PC-9 (cell line): ENCODE measurements at regions not wholly inside any gene's neighbourhood (a gene's known extent, or its start where the extent isn't known, plus 50 kb on each side); places are given as distances from the start of the nearest gene placed in this dataset.
A peak's percentile ranks its signal among the peaks of the same experiment; 100 is the strongest.

Experiments used
- BruUV-seq: library from RNA; stranded (reverse); fragments of 400-500 nt; replicated peaks from 2 replicates; lab custom pipeline; 2021; lab: Mats Ljungman, UMichigan
- CTCF ChIA-PET: fragments of 300-600 bp; sonication (Branson Sonifier 250); formaldehyde crosslinking; loops from one replicate; lab custom pipeline; 2022; ENCODE audit warnings: antibody characterized with exemption; lab: Charles Lee
- POLR2A ChIA-PET: fragments of 300-600 bp; sonication (Branson Sonifier 250); formaldehyde crosslinking; loops from one replicate; lab custom pipeline; 2022; ENCODE audit warnings: antibody characterized with exemption; ENCODE audit not compliant: unreplicated experiment; lab: Charles Lee
- DNase-seq, 2 experiments: peaks; one replicate each; pipeline versions ENCODE4 v3.0.0 to v3.0.0-alpha.2; 2015 to 2022; ENCODE audit warnings: mixed read lengths in 1 of 2
- H2AFZ ChIP-seq: fragments of 200-600 bp; sonication (generic); 2 replicates; pipeline ENCODE4 v1.8.1; 2017; ENCODE audit warnings: antibody characterized with exemption
- H3F3A ChIP-seq: fragments of 200-600 bp; sonication (generic); 2 replicates; pipeline ENCODE4 v1.8.1; 2017; ENCODE audit warnings: antibody characterized with exemption, mild to moderate bottlenecking, low read depth; ENCODE audit not compliant: insufficient read depth
- H3K27ac ChIP-seq: fragments of 200-600 bp; sonication (generic); 2 replicates; pipeline ENCODE4 v1.6.1; 2016; ENCODE audit warnings: mixed run types
- H3K27me3 ChIP-seq: fragments of 200-600 bp; sonication (generic); 2 replicates; pipeline ENCODE4 v1.6.1; 2016; ENCODE audit warnings: low read depth, mixed run types; ENCODE audit not compliant: insufficient read depth
- H3K36me3 ChIP-seq: fragments of 200-600 bp; sonication (generic); 2 replicates; pipeline ENCODE4 v1.6.1; 2016; ENCODE audit warnings: low read depth, mixed run types
- H3K4me1 ChIP-seq: fragments of 200-600 bp; sonication (generic); replicated peaks from 2 replicates; pipeline ENCODE4 v1.6.1; 2016; ENCODE audit warnings: mixed run types; ENCODE audit not compliant: insufficient read depth
- H3K4me2 ChIP-seq: fragments of 200-600 bp; sonication (generic); 2 replicates; pipeline ENCODE4 v1.6.1; 2017; ENCODE audit warnings: mixed run types
- H3K4me3 ChIP-seq: fragments of 200-600 bp; sonication (generic); 2 replicates; pipeline ENCODE4 v1.6.1; 2016; ENCODE audit warnings: mixed run types
- H3K79me2 ChIP-seq: fragments of 200-600 bp; sonication (generic); 2 replicates; pipeline ENCODE4 v1.6.1; 2017; ENCODE audit warnings: low read depth, mixed run types
- H3K9me2 ChIP-seq: fragments of 200-600 bp; sonication (generic); 2 replicates; pipeline ENCODE4 v1.8.1; 2017; ENCODE audit warnings: mild to moderate bottlenecking; ENCODE audit not compliant: insufficient read depth
- H3K9me3 ChIP-seq: fragments of 200-600 bp; sonication (generic); 2 replicates; pipeline ENCODE4 v1.8.1; 2016; ENCODE audit warnings: low read depth; ENCODE audit not compliant: insufficient read depth
- H4K20me1 ChIP-seq: fragments of 200-600 bp; sonication (generic); 2 replicates; pipeline ENCODE4 v1.8.1; 2017; ENCODE audit not compliant: insufficient read depth
- EZH2 ChIP-seq: fragments of 200-600 bp; sonication (generic); IDR thresholded peaks from 2 replicates; pipeline ENCODE4 v1.8.0; 2017; ENCODE audit warnings: antibody characterized with exemption, low read depth
- intact Hi-C: fragments of 100-400 bp; cut with micrococcal nuclease; formaldehyde crosslinking; loops from one replicate; pipeline ENCODE4 v1.10.0; 2022; ENCODE audit not compliant: unreplicated experiment
- TF ChIP-seq, protein P1 (sequence below): fragments of 200-600 bp; sonication (generic); conservative IDR thresholded peaks from 2 replicates; pipeline ENCODE4 v1.6.1; 2017; ENCODE audit warnings: mixed run types, antibody characterized with exemption, mild to moderate bottlenecking, moderate library complexity

- H3K4me3 ChIP-seq, result no peak overlapping the region
- H3K9me2 ChIP-seq, result no peaks in the 10 kb centered on the region
- CTCF ChIA-PET, result interaction anchor here (1.5 kb wide), 1 partner anchor 279 kb away, joined by 14 read pairs; no protein-coding TSS in a partner anchor
- H3K36me3 ChIP-seq, result no peaks in the 10 kb centered on the region
- POLR2A ChIA-PET, result interaction anchor here (0.6 kb wide), 1 partner anchor 72 kb away, joined by 6 read pairs; no protein-coding TSS in a partner anchor
- peak overlapping the region; percentile 51 for H3K4me2 ChIP-seq
- peaks cover 26% of the 10 kb centered on the region for H3K4me1 ChIP-seq
- no peak overlapping the region; the same call in 1 of the 2 replicates for H2AFZ ChIP-seq
- no peaks in the 10 kb centered on the region for H3K27me3 ChIP-seq
- no peaks in the 10 kb centered on the region for H4K20me1 ChIP-seq
- intact Hi-C loops, result no loop called here
- peaks cover 23% of the 10 kb centered on the region for H3F3A ChIP-seq
- no peak for TF ChIP-seq EZH2
- TF ChIP-seq, protein P1, sequence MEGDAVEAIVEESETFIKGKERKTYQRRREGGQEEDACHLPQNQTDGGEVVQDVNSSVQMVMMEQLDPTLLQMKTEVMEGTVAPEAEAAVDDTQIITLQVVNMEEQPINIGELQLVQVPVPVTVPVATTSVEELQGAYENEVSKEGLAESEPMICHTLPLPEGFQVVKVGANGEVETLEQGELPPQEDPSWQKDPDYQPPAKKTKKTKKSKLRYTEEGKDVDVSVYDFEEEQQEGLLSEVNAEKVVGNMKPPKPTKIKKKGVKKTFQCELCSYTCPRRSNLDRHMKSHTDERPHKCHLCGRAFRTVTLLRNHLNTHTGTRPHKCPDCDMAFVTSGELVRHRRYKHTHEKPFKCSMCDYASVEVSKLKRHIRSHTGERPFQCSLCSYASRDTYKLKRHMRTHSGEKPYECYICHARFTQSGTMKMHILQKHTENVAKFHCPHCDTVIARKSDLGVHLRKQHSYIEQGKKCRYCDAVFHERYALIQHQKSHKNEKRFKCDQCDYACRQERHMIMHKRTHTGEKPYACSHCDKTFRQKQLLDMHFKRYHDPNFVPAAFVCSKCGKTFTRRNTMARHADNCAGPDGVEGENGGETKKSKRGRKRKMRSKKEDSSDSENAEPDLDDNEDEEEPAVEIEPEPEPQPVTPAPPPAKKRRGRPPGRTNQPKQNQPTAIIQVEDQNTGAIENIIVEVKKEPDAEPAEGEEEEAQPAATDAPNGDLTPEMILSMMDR, result no peak
- no peaks in the 10 kb centered on the region for H3K79me2 ChIP-seq
- DNase-seq, result peak; percentile 30 to 62
- 0 out of 2 replicates have a peak overlapping the region, but pooled peaks have one; percentile 17 for H3K27ac ChIP-seq
- no peaks in the 10 kb centered on the region; the same call in 1 of the 2 replicates for H3K9me3 ChIP-seq
- no TSS peak for BruUV-seq
Observed at GRCh38 chr4:38601244-38601915, 62.6 kb upstream of the KLF3 start.

- no peaks in the 10 kb centered on the region for H4K20me1 ChIP-seq
- H2AFZ ChIP-seq, result no peak overlapping the region
- intact Hi-C loops, result no loop called here
- H3F3A ChIP-seq, result peaks cover 23% of the 10 kb centered on the region
- H3K27ac ChIP-seq, result 0 out of 2 replicates have a peak overlapping the region, but pooled peaks have one; percentile 17
- H3K4me3 ChIP-seq, result no peak overlapping the region
- H3K36me3 ChIP-seq, result no peaks in the 10 kb centered on the region
- H3K4me1 ChIP-seq, result peaks cover 26% of the 10 kb centered on the region
- no peaks in the 10 kb centered on the region for H3K79me2 ChIP-seq
- H3K4me2 ChIP-seq, result peak overlapping the region; percentile 51
- BruUV-seq, result no TSS peak
- no peaks in the 10 kb centered on the region for H3K27me3 ChIP-seq
- no peaks in the 10 kb centered on the region; the same call in 1 of the 2 replicates for H3K9me3 ChIP-seq
- ChIA-PET CTCF (interaction anchor here (1.5 kb wide), 1 partner anchor 280 kb away, joined by 14 read pairs; no protein-coding TSS in a partner anchor), POLR2A (no interaction called here)
- H3K9me2 ChIP-seq, result no peaks in the 10 kb centered on the region
- DNase-seq, result no peak
- no peak for TF ChIP-seq EZH2
- TF ChIP-seq, protein P1, result no peak
Observed at GRCh38 chr4:38601916-38602291, 62.1 kb upstream of the KLF3 start.

DNA sequence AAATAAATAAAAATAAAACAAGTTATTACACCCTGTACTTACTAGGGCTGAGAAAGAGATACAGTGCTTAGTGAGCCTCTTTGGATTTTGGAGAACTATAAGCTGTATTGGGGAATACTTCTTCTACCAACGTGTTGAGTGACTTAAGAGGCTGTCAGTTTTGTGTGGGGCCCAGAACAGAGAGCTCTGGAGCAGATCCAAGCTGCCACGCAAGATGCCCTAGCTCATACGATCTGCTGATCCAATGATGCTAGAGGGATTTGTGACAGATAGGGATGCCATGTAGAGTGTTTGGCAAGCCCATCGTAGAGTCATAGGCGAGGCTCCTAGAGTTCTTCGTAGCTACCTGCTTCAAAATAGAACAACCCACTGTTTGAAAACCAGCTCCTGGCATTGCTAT lies 60.3 kb upstream of the KLF3 start:
- Histone ChIP-seq H4K20me1 (no peaks in the 10 kb centered on the region), H3K9me2 (no peaks in the 10 kb centered on the region), H3K79me2 (no peaks in the 10 kb centered on the region), H3F3A (peaks cover 23% of the 10 kb centered on the region), H3K27me3 (no peaks in the 10 kb centered on the region), H3K4me1 (peaks cover 26% of the 10 kb centered on the region), H3K4me2 (no peak overlapping the region), H3K4me3 (no peak overlapping the region), H3K9me3 (no peaks in the 10 kb centered on the region; the same call in 1 of the 2 replicates), H3K27ac (no peak overlapping the region), H2AFZ (no peak overlapping the region), H3K36me3 (no peaks in the 10 kb centered on the region)
- POLR2A ChIA-PET, result no interaction called here
- intact Hi-C loops, result no loop called here
- TF ChIP-seq EZH2, result no peak
- TF ChIP-seq, protein P1, result no peak
- CTCF ChIA-PET, result no interaction called here
- no TSS peak for BruUV-seq
- no peak for DNase-seq
